Astrocyte of the cerebellum (primary cell): ENCODE measurements at regions not wholly inside any gene's neighbourhood (a gene's known extent, or its start where the extent isn't known, plus 50 kb on each side); places are given as distances from the start of the nearest gene placed in this dataset.

Source experiments
- DNase-seq: peaks from one replicate; pipeline ENCODE4 v3.0.0-alpha.2; 2011; ENCODE audit warnings: low read depth
- H3K4me3 ChIP-seq: 2 replicates; pipeline ENCODE4 v1.5.1; 2011; ENCODE audit warnings: mild to moderate bottlenecking, low read depth, low read length, moderate library complexity
- CTCF ChIP-seq: IDR thresholded peaks from 2 replicates; pipeline ENCODE4 v1.5.1; 2012; ENCODE audit warnings: low read length, low read depth, moderate library complexity, mild to moderate bottlenecking; ENCODE audit errors: missing control alignments
- in situ Hi-C: cut with HindIII; loops from 2 replicates; pipeline ENCODE4 v1.10.0; 2017; ENCODE audit warnings: low sequenced_read_pairs

GRCh38 chr2:196555726-196556125 is 83.8 kb upstream of the CCDC150 start:
- no peak for DNase-seq
- no peak overlapping the region for H3K4me3 ChIP-seq
- in situ Hi-C loops = no loop called here
- TF ChIP-seq CTCF = no peak

GRCh38 chr2:196558497-196558896 is 81.0 kb upstream of the CCDC150 start:
- no peak overlapping the region for H3K4me3 ChIP-seq
- in situ Hi-C loops = no loop called here
- TF ChIP-seq CTCF = no peak
- no peak for DNase-seq

GRCh38 chr2:196563876-196564275 is 75.6 kb upstream of the CCDC150 start:
- no peak for DNase-seq
- no peak for TF ChIP-seq CTCF
- in situ Hi-C loops = no loop called here
- no peak overlapping the region for H3K4me3 ChIP-seq

GRCh38 chr2:196565106-196565765 is 74.3 kb upstream of the CCDC150 start:
- DNase-seq = no peak
- no peak overlapping the region for H3K4me3 ChIP-seq
- in situ Hi-C loops = no loop called here
- no peak for TF ChIP-seq CTCF

- no peak overlapping the region for H3K4me3 ChIP-seq
- DNase-seq = no peak
- in situ Hi-C loops = no loop called here
- no peak for TF ChIP-seq CTCF
These were observed 73.5 kb upstream of the CCDC150 start for GRCh38 chr2:196565982-196566381.

GRCh38 chr2:196566961-196567666 is 72.4 kb upstream of the CCDC150 start:
- no peak overlapping the region for H3K4me3 ChIP-seq
- peak; percentile 11 for DNase-seq
- in situ Hi-C loops = no loop called here
- no peak for TF ChIP-seq CTCF
